PFSK-1 (cell line): ENCODE measurements at regions not wholly inside any gene's neighbourhood (a gene's known extent, or its start where the extent isn't known, plus 50 kb on each side); places are given as distances from the start of the nearest gene placed in this dataset.
A peak's percentile ranks its signal among the peaks of the same experiment; 100 is the strongest.

Source experiments
- FOXP2 ChIP-seq: optimal IDR thresholded peaks from 2 replicates; pipeline ENCODE3; 2011; ENCODE audit warnings: borderline replicate concordance, control low read depth, inconsistent platforms; ENCODE audit not compliant: insufficient read depth; ENCODE audit errors: extremely low read length, extremely low read depth
- POLR2AphosphoS5 ChIP-seq: IDR thresholded peaks from 2 replicates; pipeline ENCODE4 v1.6.1; 2012; ENCODE audit warnings: low read depth, mild to moderate bottlenecking, control low read depth, low read length, moderate library complexity
- SIN3A ChIP-seq: IDR thresholded peaks from 2 replicates; pipeline ENCODE4 v1.6.1; 2012; ENCODE audit warnings: mild to moderate bottlenecking, low read length, moderate library complexity, borderline replicate concordance; ENCODE audit not compliant: insufficient read depth
- TAF1 ChIP-seq: IDR thresholded peaks from 2 replicates; pipeline ENCODE4 v1.6.1; 2012; ENCODE audit warnings: low read length, control low read depth, borderline replicate concordance; ENCODE audit not compliant: insufficient read depth
- TF ChIP-seq, protein P1 (sequence below), 2 experiments: IDR thresholded peaks; 2 replicates each; pipeline versions ENCODE4 v1.6.1 to v1.8.0; 2011 to 2012; ENCODE audit warnings: low read depth in 2 of 2, low read length in 2 of 2, control low read depth in 1 of 2, inconsistent platforms in 1 of 2, mild to moderate bottlenecking in 1 of 2, moderate library complexity in 1 of 2; ENCODE audit not compliant: insufficient read depth in 1 of 2

DNA sequence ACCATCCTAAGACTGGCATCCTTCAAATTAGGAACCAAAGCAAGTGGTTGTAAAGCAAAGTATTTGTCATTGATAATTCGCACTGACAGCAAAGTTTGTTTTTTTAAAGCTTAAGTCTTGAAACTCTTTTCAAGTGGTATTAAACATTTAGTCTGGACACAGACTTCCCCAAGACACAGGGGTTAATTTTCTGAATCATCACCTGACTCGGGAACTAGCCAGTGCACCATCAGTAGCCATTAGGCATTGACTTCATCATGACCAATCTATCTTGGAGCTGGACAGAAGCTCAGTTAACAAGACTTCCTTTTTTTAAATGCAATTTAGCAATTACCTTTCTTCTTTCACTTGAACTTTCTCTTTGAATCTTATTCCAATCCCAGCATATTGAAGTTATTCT is 210.6 kb downstream of the ZNF365 start:
- TF ChIP-seq POLR2AphosphoS5 (no peak), SIN3A (no peak), TAF1 (no peak), FOXP2 (no peak)
- TF ChIP-seq, protein P1, sequence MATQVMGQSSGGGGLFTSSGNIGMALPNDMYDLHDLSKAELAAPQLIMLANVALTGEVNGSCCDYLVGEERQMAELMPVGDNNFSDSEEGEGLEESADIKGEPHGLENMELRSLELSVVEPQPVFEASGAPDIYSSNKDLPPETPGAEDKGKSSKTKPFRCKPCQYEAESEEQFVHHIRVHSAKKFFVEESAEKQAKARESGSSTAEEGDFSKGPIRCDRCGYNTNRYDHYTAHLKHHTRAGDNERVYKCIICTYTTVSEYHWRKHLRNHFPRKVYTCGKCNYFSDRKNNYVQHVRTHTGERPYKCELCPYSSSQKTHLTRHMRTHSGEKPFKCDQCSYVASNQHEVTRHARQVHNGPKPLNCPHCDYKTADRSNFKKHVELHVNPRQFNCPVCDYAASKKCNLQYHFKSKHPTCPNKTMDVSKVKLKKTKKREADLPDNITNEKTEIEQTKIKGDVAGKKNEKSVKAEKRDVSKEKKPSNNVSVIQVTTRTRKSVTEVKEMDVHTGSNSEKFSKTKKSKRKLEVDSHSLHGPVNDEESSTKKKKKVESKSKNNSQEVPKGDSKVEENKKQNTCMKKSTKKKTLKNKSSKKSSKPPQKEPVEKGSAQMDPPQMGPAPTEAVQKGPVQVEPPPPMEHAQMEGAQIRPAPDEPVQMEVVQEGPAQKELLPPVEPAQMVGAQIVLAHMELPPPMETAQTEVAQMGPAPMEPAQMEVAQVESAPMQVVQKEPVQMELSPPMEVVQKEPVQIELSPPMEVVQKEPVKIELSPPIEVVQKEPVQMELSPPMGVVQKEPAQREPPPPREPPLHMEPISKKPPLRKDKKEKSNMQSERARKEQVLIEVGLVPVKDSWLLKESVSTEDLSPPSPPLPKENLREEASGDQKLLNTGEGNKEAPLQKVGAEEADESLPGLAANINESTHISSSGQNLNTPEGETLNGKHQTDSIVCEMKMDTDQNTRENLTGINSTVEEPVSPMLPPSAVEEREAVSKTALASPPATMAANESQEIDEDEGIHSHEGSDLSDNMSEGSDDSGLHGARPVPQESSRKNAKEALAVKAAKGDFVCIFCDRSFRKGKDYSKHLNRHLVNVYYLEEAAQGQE (IDR thresholded peaks at IDR 0.05; ENCODE audit: insufficient read depth in 1 of 2, low read depth in 2 of 2, low read length in 2 of 2): no peak

DNA sequence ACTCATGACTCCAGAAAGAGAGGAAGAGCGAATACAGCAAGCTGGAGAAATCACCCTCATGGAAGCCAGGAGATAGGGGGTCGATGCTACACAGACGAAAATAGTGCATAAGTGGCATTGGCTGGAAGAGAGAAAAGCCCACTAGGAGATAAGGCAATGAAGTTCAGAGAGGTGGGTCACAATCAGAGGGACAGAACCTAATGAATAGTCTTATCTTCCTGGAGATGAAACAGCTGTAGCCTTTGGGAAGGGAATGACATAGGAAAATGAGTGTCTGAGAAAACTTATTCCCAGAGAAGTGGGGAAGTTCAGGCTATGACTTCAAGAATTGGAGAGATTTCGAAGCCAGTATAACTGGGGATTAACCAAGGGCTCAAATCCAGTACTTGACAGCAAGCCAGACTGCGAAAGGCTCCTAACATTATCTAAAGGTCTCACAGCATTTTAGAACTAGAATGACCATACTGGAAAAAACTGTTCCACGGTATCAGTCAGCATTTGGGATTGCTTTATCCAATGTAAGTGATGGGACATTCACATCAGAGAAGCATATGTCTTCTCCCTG is 211.1 kb downstream of the ZNF365 start:
- TF ChIP-seq, protein P1 (IDR thresholded peaks at IDR 0.05; ENCODE audit: insufficient read depth in 1 of 2, low read depth in 2 of 2, low read length in 2 of 2): no peak
- TF ChIP-seq POLR2AphosphoS5 (no peak), SIN3A (no peak)

DNA sequence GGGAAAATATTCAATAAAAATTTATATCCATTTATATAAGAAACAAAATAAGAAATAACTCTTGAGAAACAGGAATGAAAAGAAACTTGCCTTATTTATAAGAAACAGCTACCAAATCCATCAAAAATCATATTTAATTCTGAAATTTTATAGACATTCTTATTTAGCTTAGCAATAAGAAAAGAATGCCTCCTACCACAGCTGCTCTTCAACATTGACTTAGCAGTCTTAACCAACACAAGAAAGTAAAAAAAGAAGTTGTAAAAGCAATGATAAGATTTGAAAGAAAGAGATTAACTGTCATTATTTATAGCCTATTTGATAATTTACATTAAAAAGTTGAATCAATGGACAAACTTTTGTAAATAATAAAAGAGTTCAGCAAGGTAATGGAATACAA is 212.8 kb downstream of the ZNF365 start:
- no peak for TF ChIP-seq TAF1
- TF ChIP-seq FOXP2: no peak
- TF ChIP-seq, protein P1 (IDR thresholded peaks at IDR 0.05; ENCODE audit: insufficient read depth in 1 of 2, low read depth in 2 of 2, low read length in 2 of 2): no peak
- TF ChIP-seq POLR2AphosphoS5: no peak
- no peak for TF ChIP-seq SIN3A

DNA sequence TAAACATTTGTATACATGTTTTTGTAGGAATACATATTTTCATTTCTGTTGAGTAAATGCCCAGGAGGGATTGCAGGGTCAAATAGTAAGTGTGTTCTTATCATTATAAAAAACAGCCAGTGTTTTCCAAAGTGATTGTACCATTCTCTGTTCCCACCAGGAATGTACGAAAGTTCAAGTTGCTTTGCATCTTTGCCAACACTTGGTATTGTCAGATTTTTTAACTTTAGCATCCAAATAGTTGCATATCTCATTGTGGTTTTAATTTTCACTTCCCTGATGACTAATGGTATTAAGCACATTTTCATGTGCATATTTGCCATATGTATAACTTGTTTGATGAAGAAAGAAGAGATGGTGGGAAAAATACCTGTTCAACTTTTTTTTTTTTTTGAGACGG is 213.9 kb downstream of the ZNF365 start:
- TF ChIP-seq, protein P1 (IDR thresholded peaks at IDR 0.05; ENCODE audit: insufficient read depth in 1 of 2, low read depth in 2 of 2, low read length in 2 of 2): no peak
- TF ChIP-seq TAF1: no peak
- TF ChIP-seq POLR2AphosphoS5: no peak
- no peak for TF ChIP-seq SIN3A
- TF ChIP-seq FOXP2: no peak

DNA sequence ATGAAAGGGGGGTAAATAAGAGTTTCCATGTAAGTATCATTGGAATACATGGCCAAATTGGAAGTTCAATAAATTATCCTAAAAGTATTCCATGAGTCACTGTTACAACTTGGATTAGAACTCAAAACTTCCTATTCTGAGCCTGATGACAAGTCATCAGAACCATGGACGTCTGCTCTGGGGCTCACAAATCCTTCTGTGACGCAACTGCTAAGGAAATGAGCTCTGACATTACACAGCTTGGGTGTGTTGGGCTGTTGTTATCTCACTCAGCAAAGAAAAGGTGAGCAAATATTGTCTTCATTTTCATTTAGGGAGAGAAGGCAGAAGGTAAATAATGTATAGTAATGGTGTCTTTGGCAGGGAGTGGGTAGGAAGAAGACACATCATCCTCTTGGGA is 214.8 kb upstream of the ADO start:
- no peak for TF ChIP-seq SIN3A
- TF ChIP-seq, protein P1 (IDR thresholded peaks at IDR 0.05; ENCODE audit: insufficient read depth in 1 of 2, low read depth in 2 of 2, low read length in 2 of 2): 0 out of 4 replicates have a peak, but pooled peaks of 1 of the 2 experiments have one; percentile 29
